ENCODE measurements at regions not wholly inside any gene's neighbourhood (a gene's known extent, or its start where the extent isn't known, plus 50 kb on each side); places are given as distances from the start of the nearest gene placed in this dataset.

- in situ Hi-C loops (cut with HindIII; ENCODE audit: low sequenced_read_pairs), result no loop called here
These were observed 313.2 kb upstream of the KCNJ16 start for GRCh38 chr17:69761767-69762321.

GRCh38 chr17:69762359-69762758 is 312.7 kb upstream of the KCNJ16 start:
- in situ Hi-C loops (cut with HindIII; ENCODE audit: low sequenced_read_pairs), result no loop called here

DNA sequence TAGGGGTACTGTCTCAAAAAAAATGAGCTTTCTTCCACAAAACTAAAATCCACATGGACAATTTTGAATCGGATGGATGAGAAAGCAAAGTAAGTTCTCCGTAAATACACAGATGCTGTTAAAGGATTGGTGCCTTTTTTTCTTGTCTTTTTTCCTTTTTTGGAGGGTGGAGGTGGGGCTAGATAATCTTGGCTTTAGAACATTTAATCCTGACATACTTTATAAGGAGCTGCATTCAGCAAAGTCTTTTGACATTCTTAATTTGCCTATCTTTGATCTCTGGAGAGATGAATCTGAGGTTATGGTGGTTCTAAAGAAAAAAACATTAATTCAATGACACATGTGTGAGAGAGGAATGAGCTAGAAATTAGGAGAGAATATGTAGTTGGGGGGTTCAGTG is 312.3 kb upstream of the KCNJ16 start:
- in situ Hi-C loops (cut with HindIII; ENCODE audit: low sequenced_read_pairs), result no loop called here

DNA sequence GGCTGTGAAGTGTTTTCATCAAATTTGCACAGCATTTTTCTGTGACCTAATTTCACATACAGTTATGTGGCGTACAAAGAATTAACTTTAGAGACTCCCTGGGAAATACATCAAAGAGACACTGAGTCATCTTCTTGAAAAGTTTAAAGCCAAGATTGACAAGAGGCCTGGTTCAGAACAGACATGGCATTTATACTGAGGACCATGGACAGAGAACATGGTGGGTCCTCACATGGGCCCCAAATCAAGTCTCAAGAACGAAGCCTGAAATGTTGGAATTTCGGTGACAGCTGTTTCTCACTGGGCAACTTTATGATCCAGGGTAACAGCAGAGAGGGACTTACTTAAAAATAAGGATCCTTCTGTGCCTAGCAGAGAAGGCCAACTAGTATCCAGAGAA is 311.5 kb upstream of the KCNJ16 start:
- in situ Hi-C loops (cut with HindIII; ENCODE audit: low sequenced_read_pairs), result no loop called here

- in situ Hi-C loops (cut with HindIII; ENCODE audit: low sequenced_read_pairs), result no loop called here
These were observed 310.9 kb upstream of the KCNJ16 start for GRCh38 chr17:69764146-69764545.

DNA sequence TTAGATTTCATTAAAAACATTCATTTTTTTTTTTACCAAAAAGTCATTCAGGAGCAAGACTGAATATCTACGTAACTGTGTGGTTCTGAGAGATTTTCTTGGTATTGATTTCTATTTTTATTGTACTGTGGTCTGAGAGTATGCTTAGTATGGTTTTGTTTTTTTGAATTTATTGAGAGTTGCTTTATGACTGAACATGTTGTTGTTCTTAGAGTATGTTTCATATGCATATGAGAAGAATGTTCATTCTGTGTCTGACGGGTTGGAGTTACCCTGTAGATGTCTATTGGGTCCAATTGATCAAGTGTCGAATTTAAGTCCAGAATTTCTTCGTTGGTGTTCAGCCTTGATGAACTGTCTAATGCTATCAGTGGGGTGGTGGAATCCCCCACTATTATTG is 306.0 kb upstream of the KCNJ16 start:
- in situ Hi-C loops (cut with HindIII; ENCODE audit: low sequenced_read_pairs), result no loop called here

DNA sequence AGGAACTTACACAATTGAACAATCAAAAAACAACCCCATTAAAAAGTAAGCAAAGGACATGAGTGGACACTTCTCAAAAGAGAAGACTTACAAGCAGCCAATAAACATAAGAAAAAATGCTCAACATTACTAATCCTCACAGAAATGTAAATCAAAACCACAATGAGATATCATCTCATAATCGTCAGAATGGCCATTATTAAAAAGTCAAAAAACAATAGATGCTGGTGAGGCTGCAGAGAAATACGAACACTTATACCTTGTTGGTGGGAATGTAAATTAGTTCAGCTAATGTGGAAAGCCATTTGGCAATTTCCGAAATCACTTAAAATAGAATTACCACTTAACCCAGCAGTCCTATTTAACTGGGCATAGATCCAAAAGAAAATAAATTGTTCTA is 301.9 kb upstream of the KCNJ16 start:
- in situ Hi-C loops (cut with HindIII; ENCODE audit: low sequenced_read_pairs), result no loop called here

DNA sequence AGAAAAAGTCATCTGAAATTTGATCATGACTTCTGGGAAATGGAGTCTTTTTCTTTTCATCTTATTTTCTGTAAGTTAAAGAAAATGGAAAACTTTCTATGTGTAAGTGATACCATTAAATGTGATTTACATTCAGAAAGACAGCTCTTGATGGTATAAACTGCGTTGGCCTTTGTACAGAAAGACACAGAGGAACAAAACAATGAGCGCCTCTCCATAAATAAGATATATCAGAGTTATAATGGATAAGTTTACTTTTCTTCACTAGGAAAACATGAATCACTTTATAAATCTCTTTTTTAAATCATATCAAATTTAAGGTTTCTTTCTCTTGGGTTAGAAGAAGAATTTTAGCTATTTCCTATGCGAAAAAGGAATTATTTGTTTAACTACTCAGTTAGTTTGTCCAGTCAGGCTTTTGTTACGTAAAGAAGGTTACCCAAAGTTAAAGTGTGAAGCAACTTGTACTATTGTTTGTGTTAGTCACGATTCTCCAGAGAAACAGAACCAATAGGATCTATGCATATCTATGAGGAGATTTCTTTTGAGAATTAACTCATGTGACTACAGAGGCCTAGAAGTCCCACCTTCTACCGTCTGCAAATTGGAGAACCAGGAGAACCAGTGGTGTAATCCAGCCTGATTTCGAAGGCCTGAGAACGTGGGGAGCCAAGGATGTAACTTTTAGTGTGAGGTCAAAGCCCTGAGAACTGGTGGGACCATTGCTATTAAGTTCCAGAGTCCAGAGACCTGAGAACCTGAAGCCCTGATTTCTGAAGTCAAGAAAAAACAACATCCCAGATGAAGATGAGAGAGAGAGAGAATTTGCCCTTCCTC is 295.4 kb upstream of the KCNJ16 start:
- in situ Hi-C loops (cut with HindIII; ENCODE audit: low sequenced_read_pairs), result no loop called here

DNA sequence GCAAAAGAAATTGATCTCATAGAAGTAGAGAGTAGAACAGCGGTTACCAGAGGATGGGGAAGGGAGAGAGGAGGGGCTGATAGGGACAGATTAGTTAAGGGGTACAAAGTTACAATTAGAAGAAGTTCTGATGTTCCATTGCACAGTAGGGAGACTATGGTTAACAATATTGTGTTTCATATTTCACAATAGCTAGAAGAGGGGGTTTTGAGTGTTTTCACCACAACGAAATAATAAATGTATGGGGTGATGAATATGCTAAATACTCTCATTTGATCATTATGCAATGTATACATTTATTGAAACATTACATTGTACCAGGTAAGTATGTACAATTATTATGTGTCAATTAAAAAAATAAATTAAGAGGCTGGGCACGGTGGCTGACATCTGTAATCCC is 291.2 kb upstream of the KCNJ16 start:
- in situ Hi-C loops (cut with HindIII; ENCODE audit: low sequenced_read_pairs), result no loop called here

DNA sequence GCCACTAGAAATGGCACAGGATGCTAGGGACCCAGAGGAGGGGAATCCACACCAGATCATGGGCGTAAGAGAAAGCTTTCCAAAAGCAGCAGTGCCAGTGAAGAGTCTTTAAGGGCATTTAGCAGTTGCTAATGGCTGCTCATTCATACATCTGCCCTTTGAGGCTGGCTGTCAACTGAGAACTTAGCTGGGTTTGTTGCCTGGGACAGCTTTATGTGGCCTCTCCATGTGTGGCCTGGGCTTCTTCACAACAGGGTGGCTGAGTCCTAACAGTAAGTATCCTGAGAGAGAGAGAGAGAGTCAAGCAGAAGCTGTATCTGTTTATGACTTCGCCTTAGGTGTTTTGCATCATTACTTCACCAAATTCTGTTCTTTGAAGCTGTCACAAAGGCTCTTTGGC is 286.1 kb upstream of the KCNJ16 start:
- in situ Hi-C loops (cut with HindIII; ENCODE audit: low sequenced_read_pairs), result no loop called here

GRCh38 chr17:69796078-69796477 is 278.9 kb upstream of the KCNJ16 start:
- in situ Hi-C loops (cut with HindIII; ENCODE audit: low sequenced_read_pairs), result no loop called here

GRCh38 chr17:69800870-69801269 is 274.2 kb upstream of the KCNJ16 start:
- in situ Hi-C loops (cut with HindIII; ENCODE audit: low sequenced_read_pairs), result no loop called here

GRCh38 chr17:69801368-69801767 is 273.7 kb upstream of the KCNJ16 start:
- in situ Hi-C loops (cut with HindIII; ENCODE audit: low sequenced_read_pairs), result no loop called here

- in situ Hi-C loops (cut with HindIII; ENCODE audit: low sequenced_read_pairs), result no loop called here
These were observed 272.8 kb upstream of the KCNJ16 start for GRCh38 chr17:69802045-69802740.

GRCh38 chr17:69809331-69809730 is 265.7 kb upstream of the KCNJ16 start:
- in situ Hi-C loops (cut with HindIII; ENCODE audit: low sequenced_read_pairs), result no loop called here

DNA sequence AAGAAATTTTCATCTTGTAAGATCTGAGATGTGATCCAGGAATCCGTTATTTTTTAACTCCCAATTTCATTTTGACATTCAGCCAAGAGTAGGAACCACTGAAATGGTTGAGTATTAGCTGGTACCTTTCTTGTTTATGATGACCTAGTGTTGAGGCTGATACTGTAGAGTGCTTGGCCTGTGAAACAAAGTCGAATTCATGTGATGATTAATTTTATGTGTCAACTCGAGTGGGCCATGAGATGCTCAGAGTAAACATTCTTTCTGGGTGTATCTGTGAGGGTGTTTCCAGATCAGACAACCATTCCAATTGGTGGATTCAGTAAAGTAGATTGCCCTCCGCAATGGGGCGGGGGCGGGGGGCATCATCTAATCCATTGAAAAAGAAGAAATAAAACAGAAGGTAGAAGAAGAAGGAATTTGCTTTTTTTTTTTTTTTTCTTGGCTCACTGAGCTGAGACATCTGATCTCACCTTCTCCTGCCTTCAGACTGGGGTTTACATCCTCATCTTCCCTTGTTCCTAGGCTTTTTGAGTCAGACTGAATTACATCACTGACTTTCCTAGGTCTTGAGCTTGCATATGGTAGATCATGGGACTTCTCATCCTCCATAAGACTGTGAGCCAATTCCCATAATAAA is 264.6 kb upstream of the KCNJ16 start:
- in situ Hi-C loops (cut with HindIII; ENCODE audit: low sequenced_read_pairs), result no loop called here

DNA sequence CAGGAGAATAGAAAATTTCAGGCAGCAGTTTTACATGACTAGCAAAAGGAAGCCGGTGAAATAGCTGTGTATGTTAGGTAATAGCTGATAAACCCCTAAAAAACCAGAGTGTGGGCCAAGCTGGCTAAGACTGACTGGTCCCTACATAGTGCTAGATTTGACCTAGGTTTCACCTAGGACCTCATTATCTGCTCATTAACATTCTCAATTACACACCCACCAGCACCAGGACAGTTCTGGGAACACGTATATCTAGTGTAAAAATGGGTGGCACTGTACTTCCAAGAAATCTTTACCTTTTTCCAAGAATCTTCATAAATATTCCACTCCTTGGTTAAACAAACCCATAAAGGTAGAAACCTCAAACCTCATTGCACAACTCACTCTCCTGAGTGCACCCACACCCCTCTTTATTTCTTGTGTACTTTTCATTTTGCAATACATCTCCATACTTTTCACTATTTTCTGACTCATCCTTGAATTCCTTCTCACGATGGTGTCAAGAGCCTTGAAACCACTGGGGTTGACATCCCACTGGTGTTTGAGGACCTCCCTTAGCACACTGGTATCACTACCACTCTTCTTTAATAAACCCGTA is 262.7 kb upstream of the KCNJ16 start:
- in situ Hi-C loops (cut with HindIII; ENCODE audit: low sequenced_read_pairs), result no loop called here

GRCh38 chr17:69814031-69814430 is 261.0 kb upstream of the KCNJ16 start:
- in situ Hi-C loops (cut with HindIII; ENCODE audit: low sequenced_read_pairs), result no loop called here

GRCh38 chr17:69815406-69815805 is 259.6 kb upstream of the KCNJ16 start:
- in situ Hi-C loops (cut with HindIII; ENCODE audit: low sequenced_read_pairs), result no loop called here

DNA sequence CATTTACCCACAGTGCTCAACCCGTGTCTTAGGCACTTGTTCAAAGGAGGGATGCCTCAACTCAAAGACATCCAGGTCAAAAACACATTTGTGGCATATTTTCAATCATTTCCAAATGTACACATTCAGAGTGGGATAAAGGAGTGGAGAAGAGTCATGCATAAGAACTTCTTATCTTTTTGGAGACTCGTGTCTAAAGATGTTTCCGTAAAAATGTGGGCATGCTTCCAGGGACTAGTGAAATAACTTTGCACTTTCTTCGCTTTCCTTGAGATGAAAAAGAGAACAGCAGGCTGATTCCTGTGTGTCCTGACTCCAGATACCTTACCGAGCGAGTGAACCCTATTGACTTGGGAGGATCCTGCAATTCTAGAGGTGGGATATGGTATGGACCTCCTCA is 256.6 kb upstream of the KCNJ16 start:
- in situ Hi-C loops (cut with HindIII; ENCODE audit: low sequenced_read_pairs), result no loop called here
